Fibroblast of mammary gland (primary cell): ENCODE measurements at regions not wholly inside any gene's neighbourhood (a gene's known extent, or its start where the extent isn't known, plus 50 kb on each side); places are given as distances from the start of the nearest gene placed in this dataset.

Source experiments
- DNase-seq: peaks from one replicate; pipeline ENCODE4 v3.0.0-alpha.2; 2010; ENCODE audit warnings: low read depth
- H3K4me3 ChIP-seq: 2 replicates; pipeline ENCODE4 v1.5.1; 2011; ENCODE audit warnings: low read depth, mild to moderate bottlenecking, low read length, moderate library complexity; ENCODE audit not compliant: control insufficient read depth
- CTCF ChIP-seq: conservative IDR thresholded peaks from 2 replicates; pipeline ENCODE4 v1.5.1; 2011; ENCODE audit warnings: low read depth, low read length, inconsistent platforms; ENCODE audit not compliant: control insufficient read depth, insufficient read depth

- TF ChIP-seq CTCF = no peak
- peak; percentile 80 for DNase-seq
- no peak overlapping the region for H3K4me3 ChIP-seq
Observed at GRCh38 chr7:46301677-46302076, 380.6 kb upstream of the IGFBP3 start.

- no peak for TF ChIP-seq CTCF
- no peak overlapping the region for H3K4me3 ChIP-seq
- DNase-seq = no peak
Observed at GRCh38 chr7:46297515-46297914, 376.4 kb upstream of the IGFBP3 start.

GRCh38 chr7:46296526-46296925 is 375.5 kb upstream of the IGFBP3 start:
- H3K4me3 ChIP-seq = no peak overlapping the region
- no peak for TF ChIP-seq CTCF
- DNase-seq = no peak

GRCh38 chr7:46294381-46294780 is 373.3 kb upstream of the IGFBP3 start:
- TF ChIP-seq CTCF = no peak
- H3K4me3 ChIP-seq = no peak overlapping the region
- no peak for DNase-seq

GRCh38 chr7:46292741-46293140 is 371.7 kb upstream of the IGFBP3 start:
- H3K4me3 ChIP-seq = no peak overlapping the region
- peak; percentile 12 for DNase-seq
- no peak for TF ChIP-seq CTCF

GRCh38 chr7:46291601-46292150 is 370.6 kb upstream of the IGFBP3 start:
- no peak for TF ChIP-seq CTCF
- H3K4me3 ChIP-seq = no peak overlapping the region
- peak; percentile 94 for DNase-seq

GRCh38 chr7:46291050-46291438 is 370.0 kb upstream of the IGFBP3 start:
- TF ChIP-seq CTCF = no peak
- no peak overlapping the region for H3K4me3 ChIP-seq
- DNase-seq = peak; percentile 85
